SK-N-SH (cell line): ENCODE measurements at regions not wholly inside any gene's neighbourhood (a gene's known extent, or its start where the extent isn't known, plus 50 kb on each side); places are given as distances from the start of the nearest gene placed in this dataset.

Experiments used
- CTCF ChIA-PET: fragments of 300-600, 350-600 bp; formaldehyde crosslinking; extraction: SDS; loops from one replicate; lab custom pipeline; 2021; lab: Yijun Ruan, JAX
- POLR2A ChIA-PET: fragments of 350-600 bp; sonication (Branson Sonifier 250); formaldehyde crosslinking; extraction: SDS; loops from one replicate; lab custom pipeline; 2020; ENCODE audit warnings: antibody characterized with exemption, inconsistent platforms; lab: Yijun Ruan, JAX
- DNase-seq: peaks from one replicate; pipeline ENCODE4 v3.0.0; 2012
- H2AFZ ChIP-seq: fragments of 200-600 bp; sonication (generic); 2 replicates; pipeline ENCODE4 v1.8.1; 2016; ENCODE audit warnings: antibody characterized with exemption, mild to moderate bottlenecking, low read depth
- H3F3A ChIP-seq: fragments of 200-600 bp; sonication (generic); replicated peaks from 2 replicates; pipeline ENCODE3; 2016; ENCODE audit warnings: antibody characterized with exemption, mild to moderate bottlenecking; ENCODE audit not compliant: insufficient read depth
- H3K27ac ChIP-seq, 2 experiments: fragments of 200-500 bp in 1 of 2; fragments of 200-600 bp in 1 of 2; sonication (Bioruptor generic) in 1 of 2; sonication (generic), shearing (Covaris generic) in 1 of 2; 2 replicates each; pipeline versions ENCODE4 v1.5.1 to v1.6.1; 2014 to 2016; ENCODE audit warnings: low read depth in 2 of 2, inconsistent platforms in 1 of 2, low read length in 1 of 2, mild to moderate bottlenecking in 1 of 2, mixed read lengths in 1 of 2
- H3K27me3 ChIP-seq: fragments of 200-600 bp; sonication (generic), shearing (Covaris generic); 2 replicates; pipeline ENCODE4 v1.6.1; 2016; ENCODE audit warnings: mixed run types; ENCODE audit not compliant: insufficient read depth
- H3K36me3 ChIP-seq, 2 experiments: fragments of 200-500 bp in 1 of 2; fragments of 200-600 bp in 1 of 2; sonication (Bioruptor generic) in 1 of 2; sonication (generic) in 1 of 2; replicated peaks in 1 of 2; 2 replicates each; pipeline versions ENCODE3 to v1.5.1; 2014 to 2016; ENCODE audit warnings: low read length in 1 of 2, mild to moderate bottlenecking in 1 of 2; ENCODE audit not compliant: insufficient read depth in 2 of 2, control insufficient read depth in 1 of 2
- H3K4me1 ChIP-seq, 2 experiments: fragments of 200-500 bp in 1 of 2; fragments of 200-600 bp in 1 of 2; sonication (Bioruptor generic) in 1 of 2; sonication (generic), shearing (Covaris generic) in 1 of 2; 2 replicates each; pipeline versions ENCODE4 v1.5.1 to v1.6.1; 2014 to 2016; ENCODE audit warnings: low read depth in 1 of 2, low read length in 1 of 2, mixed run types in 1 of 2; ENCODE audit not compliant: insufficient read depth in 2 of 2, control insufficient read depth in 1 of 2
- H3K4me2 ChIP-seq: fragments of 200-600 bp; sonication (generic), shearing (Covaris generic); 2 replicates; pipeline ENCODE4 v1.6.1; 2017; ENCODE audit warnings: mixed run types
- H3K4me3 ChIP-seq, 2 experiments: fragments of 200-500 bp in 1 of 2; fragments of 200-600 bp in 1 of 2; sonication (Bioruptor generic) in 1 of 2; sonication (generic), shearing (Covaris generic) in 1 of 2; 2 replicates each; pipeline versions ENCODE4 v1.5.1 to v1.8.1; 2014 to 2016; ENCODE audit warnings: low read depth in 2 of 2, inconsistent platforms in 1 of 2, low read length in 1 of 2, mild to moderate bottlenecking in 1 of 2, mixed read lengths in 1 of 2, moderate library complexity in 1 of 2
- H3K79me2 ChIP-seq: fragments of 200-600 bp; sonication (generic); 2 replicates; pipeline ENCODE4 v1.8.1; 2017; ENCODE audit warnings: mild to moderate bottlenecking; ENCODE audit not compliant: insufficient read depth
- H3K9ac ChIP-seq: fragments of 200-600 bp; sonication (generic); 2 replicates; pipeline ENCODE4 v1.6.1; 2017; ENCODE audit warnings: mixed run types
- H3K9me2 ChIP-seq: fragments of 200-600 bp; sonication (generic); 2 replicates; pipeline ENCODE4 v1.6.1; 2017; ENCODE audit warnings: mixed run types
- H3K9me3 ChIP-seq: fragments of 200-600 bp; sonication (generic); 2 replicates; pipeline ENCODE4 v1.6.1; 2017; ENCODE audit warnings: mixed run types, mild to moderate bottlenecking, moderate library complexity
- H4K20me1 ChIP-seq: fragments of 200-600 bp; sonication (generic); 2 replicates; pipeline ENCODE4 v1.6.1; 2017; ENCODE audit warnings: mild to moderate bottlenecking, mixed run types; ENCODE audit not compliant: insufficient read depth
- CHD2 ChIP-seq: fragments of 150-350 bp; IDR thresholded peaks from 2 replicates; pipeline ENCODE4 v1.6.1; 2018; ENCODE audit warnings: low read length; ENCODE audit not compliant: partially characterized antibody
- CTCF ChIP-seq: fragments of 200-600 bp; sonication (generic); IDR thresholded peaks from 2 replicates; pipeline ENCODE4 v1.6.1; 2017; ENCODE audit warnings: antibody characterized with exemption, mild to moderate bottlenecking, moderate library complexity
- ELF1 ChIP-seq: IDR thresholded peaks from 2 replicates; pipeline ENCODE4 v1.4.0; 2012
- EP300 ChIP-seq, 2 experiments: IDR thresholded peaks; 2 replicates each; pipeline versions ENCODE4 v1.4.0 to v1.6.1; 2012; ENCODE audit warnings: borderline replicate concordance in 1 of 2, low read depth in 1 of 2, low read length in 1 of 2
- GATA2 ChIP-seq: sonication (generic); formaldehyde crosslinking; IDR thresholded peaks from 2 replicates; pipeline ENCODE4 v1.5.0; 2020; ENCODE audit warnings: mild to moderate bottlenecking, missing genetic modification reagents
- IRF3 ChIP-seq: fragments of 150-350 bp; IDR thresholded peaks from 2 replicates; pipeline ENCODE4 v1.6.1; 2016; ENCODE audit warnings: mild to moderate bottlenecking, low read depth, low read length
- MAX ChIP-seq: IDR thresholded peaks from 2 replicates; pipeline ENCODE4 v1.4.0; 2012; ENCODE audit warnings: low read depth
- RXRA ChIP-seq: IDR thresholded peaks from 2 replicates; pipeline ENCODE4 v1.4.0; 2012; ENCODE audit warnings: low read depth, mild to moderate bottlenecking, borderline replicate concordance
- SIN3A ChIP-seq: IDR thresholded peaks from 2 replicates; pipeline ENCODE4 v1.6.1; 2012; ENCODE audit warnings: low read depth, mild to moderate bottlenecking, low read length, moderate library complexity, borderline replicate concordance
- TAF1 ChIP-seq: IDR thresholded peaks from 2 replicates; pipeline ENCODE4 v1.6.1; 2012; ENCODE audit warnings: low read depth, mild to moderate bottlenecking, low read length, moderate library complexity, borderline replicate concordance
- TCF12 ChIP-seq: IDR thresholded peaks from 2 replicates; pipeline ENCODE4 v1.4.0; 2012
- TEAD4 ChIP-seq: IDR thresholded peaks from 2 replicates; pipeline ENCODE4 v1.4.0; 2012; ENCODE audit warnings: mild to moderate bottlenecking, borderline replicate concordance; ENCODE audit not compliant: insufficient read depth
- YY1 ChIP-seq: IDR thresholded peaks from 2 replicates; pipeline ENCODE4 v1.4.0; 2012; ENCODE audit warnings: low read depth, mild to moderate bottlenecking
- TF ChIP-seq, protein P1 (sequence below): fragments of 150-350 bp; IDR thresholded peaks from 2 replicates; pipeline ENCODE4 v1.6.1; 2017; ENCODE audit warnings: antibody characterized with exemption, low read length, low read depth, borderline replicate concordance
- TF ChIP-seq, protein P2 (sequence below): IDR thresholded peaks from 2 replicates; pipeline ENCODE4 v1.4.0; 2012; ENCODE audit warnings: low read depth, borderline replicate concordance
- TF ChIP-seq, protein P3 (sequence below): IDR thresholded peaks from 2 replicates; pipeline ENCODE4 v1.4.0; 2012; ENCODE audit warnings: low read depth, borderline replicate concordance

GRCh38 chr4:151822331-151822730 lies 61.5 kb upstream of the GATB start:
- ChIA-PET POLR2A (no interaction called here), CTCF (no interaction called here)
- Histone ChIP-seq H3F3A (no peaks in the 10 kb centered on the region), H3K27ac (no peak overlapping the region), H3K4me2 (no peak overlapping the region), H4K20me1 (no peaks in the 10 kb centered on the region), H2AFZ (no peak overlapping the region), H3K79me2 (no peaks in the 10 kb centered on the region), H3K9me3 (no peaks in the 10 kb centered on the region), H3K9ac (no peak overlapping the region), H3K36me3 (no peaks in the 10 kb centered on the region), H3K4me3 (no peak overlapping the region), H3K4me1 (no peaks in the 10 kb centered on the region), H3K9me2 (no peaks in the 10 kb centered on the region), H3K27me3 (no peaks in the 10 kb centered on the region)
- no peak for DNase-seq
- no peak for TF ChIP-seq CTCF
- no peak for TF ChIP-seq RXRA
- no peak for TF ChIP-seq TEAD4
- no peak for TF ChIP-seq GATA2 (CRISPR knock-in tag)
- TF ChIP-seq TCF12 = no peak
- no peak for TF ChIP-seq CHD2
- TF ChIP-seq IRF3 = no peak
- TF ChIP-seq SIN3A = no peak
- TF ChIP-seq, protein P1, sequence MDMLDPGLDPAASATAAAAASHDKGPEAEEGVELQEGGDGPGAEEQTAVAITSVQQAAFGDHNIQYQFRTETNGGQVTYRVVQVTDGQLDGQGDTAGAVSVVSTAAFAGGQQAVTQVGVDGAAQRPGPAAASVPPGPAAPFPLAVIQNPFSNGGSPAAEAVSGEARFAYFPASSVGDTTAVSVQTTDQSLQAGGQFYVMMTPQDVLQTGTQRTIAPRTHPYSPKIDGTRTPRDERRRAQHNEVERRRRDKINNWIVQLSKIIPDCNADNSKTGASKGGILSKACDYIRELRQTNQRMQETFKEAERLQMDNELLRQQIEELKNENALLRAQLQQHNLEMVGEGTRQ = no peak
- TF ChIP-seq YY1 = no peak
- no peak for TF ChIP-seq MAX
- TF ChIP-seq, protein P2, sequence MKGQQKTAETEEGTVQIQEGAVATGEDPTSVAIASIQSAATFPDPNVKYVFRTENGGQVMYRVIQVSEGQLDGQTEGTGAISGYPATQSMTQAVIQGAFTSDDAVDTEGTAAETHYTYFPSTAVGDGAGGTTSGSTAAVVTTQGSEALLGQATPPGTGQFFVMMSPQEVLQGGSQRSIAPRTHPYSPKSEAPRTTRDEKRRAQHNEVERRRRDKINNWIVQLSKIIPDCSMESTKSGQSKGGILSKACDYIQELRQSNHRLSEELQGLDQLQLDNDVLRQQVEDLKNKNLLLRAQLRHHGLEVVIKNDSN = no peak
- no peak for TF ChIP-seq ELF1
- TF ChIP-seq TAF1 = no peak
- TF ChIP-seq, protein P3, sequence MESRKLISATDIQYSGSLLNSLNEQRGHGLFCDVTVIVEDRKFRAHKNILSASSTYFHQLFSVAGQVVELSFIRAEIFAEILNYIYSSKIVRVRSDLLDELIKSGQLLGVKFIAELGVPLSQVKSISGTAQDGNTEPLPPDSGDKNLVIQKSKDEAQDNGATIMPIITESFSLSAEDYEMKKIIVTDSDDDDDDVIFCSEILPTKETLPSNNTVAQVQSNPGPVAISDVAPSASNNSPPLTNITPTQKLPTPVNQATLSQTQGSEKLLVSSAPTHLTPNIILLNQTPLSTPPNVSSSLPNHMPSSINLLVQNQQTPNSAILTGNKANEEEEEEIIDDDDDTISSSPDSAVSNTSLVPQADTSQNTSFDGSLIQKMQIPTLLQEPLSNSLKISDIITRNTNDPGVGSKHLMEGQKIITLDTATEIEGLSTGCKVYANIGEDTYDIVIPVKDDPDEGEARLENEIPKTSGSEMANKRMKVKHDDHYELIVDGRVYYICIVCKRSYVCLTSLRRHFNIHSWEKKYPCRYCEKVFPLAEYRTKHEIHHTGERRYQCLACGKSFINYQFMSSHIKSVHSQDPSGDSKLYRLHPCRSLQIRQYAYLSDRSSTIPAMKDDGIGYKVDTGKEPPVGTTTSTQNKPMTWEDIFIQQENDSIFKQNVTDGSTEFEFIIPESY = no peak
- TF ChIP-seq EP300 (IDR thresholded peaks at IDR 0.05; ENCODE audit: borderline replicate concordance in 1 of 2, low read depth in 1 of 2, low read length in 1 of 2) = no peak
